ENCODE measurements at regions not wholly inside any gene's neighbourhood (a gene's known extent, or its start where the extent isn't known, plus 50 kb on each side); places are given as distances from the start of the nearest gene placed in this dataset.
A peak's percentile ranks its signal among the peaks of the same experiment; 100 is the strongest.
"Not testable (repeated sequence)": the region's sequence is repeated elsewhere in the genome, so short reads cannot be mapped to it uniquely, and the experiment has no call there.

DNA sequence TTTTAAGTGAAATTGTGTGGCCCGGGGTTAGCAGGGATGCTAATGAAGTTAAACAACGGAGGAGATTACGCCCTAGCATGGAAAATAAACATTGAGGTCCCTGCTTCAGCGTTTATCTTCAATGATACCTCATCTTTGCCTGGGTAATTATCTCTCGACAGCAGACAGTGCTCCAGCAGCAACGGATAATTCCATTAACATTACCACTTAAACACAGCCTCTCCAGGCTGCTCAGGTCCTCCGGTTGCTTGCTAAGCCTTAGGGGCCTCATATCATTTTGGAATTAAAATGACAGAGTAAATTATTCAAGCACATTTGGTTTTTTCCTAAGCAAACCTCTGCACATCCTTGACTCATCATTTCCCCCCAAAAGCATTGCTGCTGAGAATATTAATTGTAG lies 281.5 kb upstream of the KLF3 start:
- DNase-seq (ENCODE audit: low read depth): no peak

DNA sequence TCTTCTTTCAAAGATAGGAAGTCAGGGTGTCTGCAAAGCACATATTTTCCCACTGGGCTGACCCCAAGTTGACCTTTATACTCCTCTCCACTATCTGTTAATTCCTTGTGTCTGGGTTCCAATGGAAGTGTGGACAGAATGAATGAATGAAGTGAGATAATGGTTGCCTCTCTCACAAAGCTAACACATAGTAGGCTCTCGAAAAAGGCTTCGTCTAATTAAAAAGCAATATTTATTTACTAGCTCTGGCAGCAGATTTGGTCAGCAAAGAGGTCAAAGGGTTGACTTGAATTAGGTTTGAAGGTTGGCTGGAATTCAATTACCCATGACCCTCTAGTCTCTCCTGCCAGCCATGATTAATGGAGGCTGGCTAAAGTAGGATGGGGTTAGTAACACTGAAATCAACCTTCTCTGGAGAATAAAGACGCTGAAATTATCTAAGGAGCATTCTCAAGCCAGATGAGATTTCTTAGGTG lies 280.3 kb upstream of the KLF3 start:
- no peak for DNase-seq (ENCODE audit: low read depth)

DNA sequence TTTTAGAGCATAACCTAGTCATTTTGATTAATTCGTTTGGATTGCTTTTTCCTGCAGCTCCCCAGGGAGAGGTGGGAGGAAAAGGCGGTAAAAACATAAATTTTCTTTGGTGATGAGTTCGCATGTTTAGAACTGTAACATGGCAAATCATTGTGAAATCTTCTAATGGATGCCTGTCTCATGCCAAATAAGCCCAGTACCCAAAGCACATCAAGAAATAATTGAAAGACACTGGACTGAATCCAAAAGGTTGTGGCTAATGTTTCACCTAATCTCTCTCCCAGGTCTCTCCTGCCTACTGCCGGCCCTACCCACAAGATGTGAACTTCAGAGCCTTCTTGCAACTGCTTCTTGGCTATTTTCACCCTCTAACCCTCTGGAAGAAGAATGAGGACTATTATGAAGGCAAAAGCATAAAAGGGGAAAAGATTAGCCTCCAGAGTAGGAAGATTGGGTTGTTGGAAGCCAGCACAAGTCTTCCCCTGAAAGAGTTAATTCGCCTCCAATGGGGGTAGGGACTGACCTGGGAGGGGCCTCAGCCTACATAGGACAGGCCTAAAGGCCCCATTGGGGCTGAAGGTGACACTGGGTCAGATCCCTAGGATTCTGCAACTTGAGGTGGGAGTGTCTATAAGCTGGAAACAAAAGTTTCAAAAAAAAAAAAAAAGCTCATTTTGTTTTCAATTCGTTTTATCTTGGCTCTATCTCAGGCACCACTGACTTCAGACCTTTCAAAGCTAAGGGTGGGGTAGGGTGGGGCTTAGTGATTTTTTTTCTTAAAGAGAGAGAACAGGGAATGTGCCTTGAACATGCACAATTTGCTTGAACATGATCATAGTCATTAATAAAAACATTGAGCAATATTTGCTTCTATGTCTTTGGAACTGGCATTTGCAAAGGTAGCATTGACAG lies 278.6 kb upstream of the KLF3 start:
- DNase-seq (ENCODE audit: low read depth): no peak

DNA sequence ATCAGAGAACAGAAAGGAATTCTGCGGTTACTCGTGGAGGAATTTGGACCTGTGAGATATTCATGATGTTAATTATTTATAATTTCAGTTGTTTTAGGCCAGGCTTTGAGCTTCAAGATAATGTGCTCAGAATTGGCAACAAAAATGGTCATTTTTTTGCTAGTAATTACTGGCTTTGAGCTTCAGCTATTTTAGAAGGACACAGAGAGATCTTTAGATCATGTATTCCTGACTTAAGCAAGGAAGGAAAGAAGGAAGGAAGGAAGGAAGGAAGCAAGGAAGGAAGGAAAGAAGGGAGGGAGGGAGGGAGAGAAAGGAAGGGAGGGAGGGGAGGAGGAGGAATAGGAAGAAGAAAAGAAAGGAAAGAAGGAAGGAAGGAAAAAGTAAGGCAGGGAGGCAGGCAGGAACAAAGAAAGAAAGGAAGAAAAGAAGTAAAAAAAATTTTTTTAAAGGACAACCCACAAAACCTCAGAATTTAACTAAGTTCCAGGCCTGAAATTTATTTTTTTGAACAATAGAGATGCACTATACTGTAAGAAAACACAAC lies 277.9 kb upstream of the KLF3 start:
- DNase-seq (ENCODE audit: low read depth): no peak

DNA sequence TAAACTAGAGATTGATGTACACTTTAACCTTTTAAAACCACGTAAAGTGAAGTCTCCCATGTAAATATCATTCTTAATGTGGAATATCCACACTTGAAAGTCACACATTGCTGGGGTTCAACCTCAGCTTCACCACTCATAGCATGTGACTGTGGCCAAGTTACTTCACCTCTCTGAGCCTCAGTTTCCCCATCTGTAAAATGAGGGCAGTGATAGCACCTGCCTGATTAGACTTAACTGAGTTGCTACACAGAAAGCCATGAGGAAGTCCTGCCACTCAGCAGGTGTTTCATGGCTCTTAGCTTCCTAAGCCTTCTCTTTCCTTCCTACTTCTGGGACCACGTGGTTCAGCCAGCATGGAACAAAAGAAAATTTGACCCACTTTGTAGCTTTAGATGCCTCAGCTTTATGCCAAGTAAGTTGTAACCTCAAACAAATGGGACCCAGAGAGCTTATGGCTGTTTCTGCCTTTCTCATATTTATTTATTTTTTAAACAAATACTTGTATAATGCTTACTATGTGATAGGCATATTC lies 277.3 kb upstream of the KLF3 start:
- no peak for DNase-seq (ENCODE audit: low read depth)

DNA sequence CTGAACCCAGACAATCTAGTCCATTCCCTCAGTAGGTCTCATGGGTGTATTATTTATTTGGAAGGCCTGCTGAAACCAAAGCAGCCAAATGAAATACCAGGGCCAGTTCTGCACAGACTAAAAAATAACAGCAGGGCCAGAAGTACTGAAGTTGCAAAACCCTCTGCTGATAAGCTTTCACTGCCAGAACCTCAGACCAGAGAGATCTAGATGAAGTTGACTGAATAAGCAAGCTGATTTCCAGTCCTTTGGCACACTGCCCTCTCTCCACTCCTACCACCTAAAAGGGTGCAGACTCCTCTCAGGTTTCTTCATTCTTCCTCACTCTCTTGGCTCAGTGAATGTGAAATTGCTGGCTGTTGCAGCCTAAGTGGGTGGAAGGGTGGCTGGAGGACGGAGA lies 276.7 kb upstream of the KLF3 start:
- DNase-seq (ENCODE audit: low read depth): peak; percentile 86

DNA sequence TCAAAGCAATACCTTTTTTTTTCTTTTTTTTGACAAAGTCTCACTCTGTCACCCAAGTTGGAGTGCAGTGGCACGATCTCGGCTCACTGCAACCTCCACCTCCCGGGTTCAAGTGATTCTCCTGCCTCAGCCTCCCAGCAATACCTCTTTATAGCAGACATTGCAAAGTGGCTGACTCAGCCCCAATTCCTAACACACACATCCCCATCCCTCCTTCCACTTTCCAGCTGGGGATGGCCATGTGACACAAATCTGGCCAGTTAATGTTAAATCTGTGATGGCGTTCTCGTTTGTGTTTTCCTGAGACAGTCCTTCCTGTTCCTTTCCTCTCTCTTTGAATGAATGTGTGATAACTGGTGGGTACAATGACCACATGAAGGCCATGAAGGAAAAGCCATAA lies 276.2 kb upstream of the KLF3 start:
- peak; percentile 10 for DNase-seq (ENCODE audit: low read depth)

DNA sequence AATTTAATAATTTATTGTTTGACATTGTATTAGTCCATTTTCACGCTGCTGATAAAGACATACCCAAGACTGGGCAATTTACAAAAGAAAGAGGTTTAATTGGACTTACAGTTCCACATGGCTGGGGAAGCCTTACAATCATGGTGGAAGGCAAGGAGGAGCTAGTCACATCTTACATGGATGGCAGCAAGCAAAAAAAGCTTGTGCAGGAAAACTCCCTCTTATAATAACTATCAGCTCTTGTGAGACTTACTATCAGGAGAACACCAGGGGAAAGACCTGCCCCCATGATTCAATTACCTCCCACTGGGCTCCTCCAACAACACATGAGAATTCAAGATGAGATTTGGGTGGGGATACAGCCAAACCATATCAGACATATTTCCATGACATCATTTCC lies 275.1 kb upstream of the KLF3 start:
- not testable (repeated sequence) for DNase-seq (ENCODE audit: low read depth)

DNA sequence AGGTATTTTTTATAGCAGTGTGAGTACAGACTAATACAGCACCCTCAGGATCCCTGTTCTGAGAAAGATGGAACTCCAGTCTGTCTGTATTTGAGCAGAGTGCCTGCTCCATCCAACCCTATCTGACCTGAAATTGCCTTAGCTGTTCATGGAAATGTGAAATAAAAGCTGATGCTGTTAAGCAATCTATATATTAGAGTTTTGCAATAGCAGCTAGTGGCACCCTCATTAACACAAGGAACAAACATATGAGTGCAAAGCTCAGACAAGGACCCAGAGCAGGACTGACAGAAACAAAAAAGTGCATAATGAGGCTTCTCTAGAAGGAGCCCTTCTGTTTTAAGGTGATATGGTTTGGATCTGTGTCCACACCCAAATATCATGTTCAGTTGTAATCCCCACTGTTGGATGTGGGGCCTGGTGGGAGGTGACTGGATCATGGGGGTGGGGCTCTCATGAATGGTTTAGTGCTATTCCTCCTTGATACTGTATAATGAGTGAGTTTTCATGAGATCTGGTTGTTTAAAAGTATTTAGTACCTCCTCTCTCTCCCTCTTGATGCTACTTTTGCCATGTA lies 272.9 kb upstream of the KLF3 start:
- no peak for DNase-seq (ENCODE audit: low read depth)

DNA sequence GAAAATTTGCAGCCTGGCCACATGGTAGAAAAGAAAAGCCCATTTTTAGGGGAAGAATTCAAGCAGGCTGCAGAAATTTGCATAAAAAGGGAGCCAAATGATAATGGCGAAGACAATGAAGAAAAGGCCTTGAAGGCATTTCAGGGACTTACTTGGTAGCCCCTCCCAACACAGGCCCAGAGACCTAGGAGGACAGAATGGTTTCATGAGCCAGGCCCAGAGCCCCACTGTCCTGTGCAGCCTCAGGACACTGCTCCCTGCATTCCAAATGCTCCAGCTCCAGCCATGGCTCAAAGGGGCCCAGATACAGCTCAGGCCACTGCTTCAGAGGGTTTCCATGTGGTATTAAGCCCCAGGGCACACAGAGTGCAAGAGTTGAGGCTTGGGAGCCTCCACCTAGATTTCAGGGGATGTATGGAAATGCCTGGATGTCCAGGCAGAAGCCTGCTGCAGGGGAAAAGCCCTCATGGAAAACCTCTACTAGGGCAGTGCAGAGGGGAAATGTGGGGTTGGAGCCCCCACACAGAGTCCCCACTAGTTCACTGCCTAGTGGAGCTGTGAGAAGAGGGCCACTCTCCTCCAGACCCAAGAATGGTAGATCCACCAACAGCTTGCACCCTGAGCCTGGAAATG lies 271.7 kb upstream of the KLF3 start:
- DNase-seq (ENCODE audit: low read depth): no peak

DNA sequence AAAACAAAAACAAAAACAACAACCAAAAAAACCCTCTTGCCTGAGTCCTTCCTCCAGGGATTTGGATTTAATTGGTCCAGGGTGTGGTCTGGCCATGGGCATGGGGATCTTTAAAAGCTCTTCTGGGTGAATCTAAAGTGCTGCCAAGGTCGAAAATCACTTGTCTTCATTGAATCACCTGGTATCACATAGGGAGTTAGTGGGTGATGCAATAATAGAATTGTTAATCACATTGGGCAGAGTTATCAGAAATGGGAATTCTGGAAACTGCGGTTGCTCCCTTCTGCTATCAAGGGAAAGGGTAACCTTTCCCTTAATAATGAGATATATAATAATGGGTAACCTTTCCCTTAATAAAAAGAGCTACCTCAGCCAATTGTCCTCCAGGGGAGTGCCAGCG lies 267.9 kb upstream of the KLF3 start:
- DNase-seq (ENCODE audit: low read depth): no peak

DNA sequence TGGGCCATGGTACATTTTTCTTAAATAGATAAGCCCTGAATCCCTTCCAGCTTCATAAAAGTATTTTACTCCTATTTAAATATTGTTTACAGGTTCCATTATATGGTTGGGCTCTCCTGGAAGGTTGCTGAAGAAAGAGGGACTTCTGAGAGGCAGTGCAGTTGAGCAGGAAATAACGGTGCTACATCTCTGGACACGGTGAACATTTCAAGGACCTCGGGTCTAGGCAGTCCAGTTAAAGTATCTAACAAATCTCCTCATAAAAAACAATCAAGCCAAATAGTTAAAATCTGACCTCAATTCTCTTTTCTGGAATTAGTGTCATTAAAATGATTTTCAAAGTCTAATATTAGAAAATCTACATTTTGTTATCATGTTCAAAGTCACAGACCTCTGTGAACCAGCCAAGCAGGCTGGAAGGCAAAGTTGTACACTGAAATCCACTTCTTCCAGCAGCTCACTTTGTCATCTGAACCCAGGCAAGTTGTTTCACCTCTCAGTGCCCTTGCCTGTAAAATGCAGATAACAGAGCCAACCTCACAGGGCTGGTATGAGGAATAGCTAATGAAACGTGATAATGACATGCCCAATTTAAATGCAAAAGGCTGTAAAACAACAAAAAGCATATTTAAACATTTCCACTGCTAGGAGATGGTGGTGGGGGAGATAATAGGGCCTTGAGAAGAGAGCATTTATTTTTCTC lies 267.0 kb upstream of the KLF3 start:
- DNase-seq (ENCODE audit: low read depth): no peak

DNA sequence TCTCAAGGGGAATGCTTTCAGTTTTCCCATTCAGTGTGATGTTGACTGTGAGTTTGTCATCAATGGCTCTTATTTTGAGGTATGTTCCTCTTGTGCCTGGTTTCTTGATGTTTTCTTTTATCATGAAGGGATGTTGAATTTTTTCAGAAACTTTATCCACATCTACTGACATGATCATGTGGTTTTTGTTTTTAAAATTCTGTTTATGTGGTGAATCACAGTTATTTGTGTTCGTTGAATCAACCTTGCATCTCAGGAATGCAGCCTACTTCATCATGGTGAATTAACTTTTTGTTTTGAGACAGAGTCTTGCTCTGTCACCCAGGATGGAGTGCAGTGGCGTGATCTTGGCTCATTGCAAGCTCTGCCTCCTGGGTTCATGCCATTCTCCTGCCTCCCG lies 263.1 kb upstream of the KLF3 start:
- DNase-seq (ENCODE audit: low read depth): peak; percentile 10

DNA sequence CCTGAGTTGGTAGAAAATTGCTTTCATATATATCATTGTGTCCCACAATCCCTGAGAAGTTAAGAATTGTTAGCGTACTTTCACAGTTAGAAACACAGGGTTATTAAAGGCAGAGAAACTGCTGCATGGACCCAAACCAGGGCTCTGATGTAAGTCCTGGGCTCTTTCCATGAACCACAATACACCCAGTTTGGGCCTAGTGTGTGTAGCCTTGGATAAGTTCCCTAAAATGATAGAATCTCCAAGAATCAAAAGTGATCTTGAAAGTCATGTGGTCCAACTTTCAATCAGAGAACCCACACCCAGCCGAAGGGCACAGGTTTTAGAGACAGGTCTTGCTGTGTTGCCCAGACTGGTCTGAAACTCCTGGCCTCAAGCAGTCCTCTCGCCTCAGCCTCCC lies 257.8 kb upstream of the KLF3 start:
- DNase-seq (ENCODE audit: low read depth): no peak

DNA sequence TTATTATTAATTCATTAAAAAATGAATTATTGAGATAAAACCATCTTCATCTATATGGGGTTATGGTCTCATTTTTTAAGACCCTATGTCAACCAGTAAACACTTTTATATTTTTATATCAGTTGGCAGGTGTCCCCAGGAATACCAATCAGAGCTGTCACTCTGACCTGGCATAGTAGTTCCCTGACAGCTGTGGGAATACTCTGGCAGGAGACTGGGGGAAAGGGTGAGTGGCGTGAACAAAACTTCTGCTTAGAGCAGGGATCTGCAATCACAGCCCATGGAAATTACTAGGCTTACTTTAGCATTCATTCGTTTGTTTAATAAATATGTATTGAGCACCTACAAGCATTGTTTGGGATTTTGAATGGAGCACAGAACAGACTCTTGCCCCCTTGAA lies 254.1 kb upstream of the KLF3 start:
- no peak for DNase-seq (ENCODE audit: low read depth)

DNA sequence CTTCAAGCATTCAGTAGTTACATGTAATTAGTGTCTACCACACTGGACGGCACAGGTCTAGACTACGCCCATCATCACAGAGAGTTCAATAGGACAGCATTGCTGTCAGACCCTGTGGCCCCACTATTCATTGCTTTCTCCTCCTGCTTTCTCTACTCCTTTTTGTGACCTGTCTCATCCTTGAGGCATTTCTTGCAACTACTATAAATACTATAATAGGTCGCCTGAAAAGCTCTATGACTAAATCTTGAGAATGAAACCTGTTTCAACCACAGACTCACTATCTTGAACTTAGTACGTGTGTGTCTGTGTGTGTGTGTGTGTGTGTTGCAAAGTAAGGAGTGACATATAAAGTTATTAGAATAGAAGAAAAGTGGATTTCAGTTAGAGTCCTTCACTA lies 252.9 kb upstream of the KLF3 start:
- no peak for DNase-seq (ENCODE audit: low read depth)

DNA sequence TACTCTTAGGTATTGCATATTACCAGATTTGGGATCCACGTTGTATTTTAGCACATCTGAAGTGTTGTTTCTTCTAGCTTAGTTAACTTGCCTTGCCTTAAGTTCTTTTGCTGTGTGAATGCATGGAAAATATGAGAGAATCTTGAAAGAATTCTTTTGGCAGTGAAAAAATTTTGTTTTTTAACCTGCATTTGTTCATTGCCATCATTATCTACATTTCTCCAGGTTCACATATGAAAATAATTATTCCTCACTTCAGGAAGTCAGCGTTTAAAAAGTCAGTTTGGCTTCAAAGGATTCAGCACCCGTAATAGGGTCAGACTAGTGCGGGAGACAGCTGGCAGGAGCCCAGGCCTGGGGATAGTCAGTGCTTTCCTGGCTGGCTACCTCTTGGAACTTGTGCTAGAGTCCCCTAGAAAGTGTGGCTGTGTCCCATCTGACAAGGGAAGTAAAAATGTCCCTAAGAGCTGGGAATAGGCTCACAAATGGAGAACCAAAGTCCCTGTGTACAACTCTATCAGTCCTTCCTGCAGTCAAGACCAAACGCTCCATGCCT lies 251.9 kb upstream of the KLF3 start:
- no peak for DNase-seq (ENCODE audit: low read depth)

DNA sequence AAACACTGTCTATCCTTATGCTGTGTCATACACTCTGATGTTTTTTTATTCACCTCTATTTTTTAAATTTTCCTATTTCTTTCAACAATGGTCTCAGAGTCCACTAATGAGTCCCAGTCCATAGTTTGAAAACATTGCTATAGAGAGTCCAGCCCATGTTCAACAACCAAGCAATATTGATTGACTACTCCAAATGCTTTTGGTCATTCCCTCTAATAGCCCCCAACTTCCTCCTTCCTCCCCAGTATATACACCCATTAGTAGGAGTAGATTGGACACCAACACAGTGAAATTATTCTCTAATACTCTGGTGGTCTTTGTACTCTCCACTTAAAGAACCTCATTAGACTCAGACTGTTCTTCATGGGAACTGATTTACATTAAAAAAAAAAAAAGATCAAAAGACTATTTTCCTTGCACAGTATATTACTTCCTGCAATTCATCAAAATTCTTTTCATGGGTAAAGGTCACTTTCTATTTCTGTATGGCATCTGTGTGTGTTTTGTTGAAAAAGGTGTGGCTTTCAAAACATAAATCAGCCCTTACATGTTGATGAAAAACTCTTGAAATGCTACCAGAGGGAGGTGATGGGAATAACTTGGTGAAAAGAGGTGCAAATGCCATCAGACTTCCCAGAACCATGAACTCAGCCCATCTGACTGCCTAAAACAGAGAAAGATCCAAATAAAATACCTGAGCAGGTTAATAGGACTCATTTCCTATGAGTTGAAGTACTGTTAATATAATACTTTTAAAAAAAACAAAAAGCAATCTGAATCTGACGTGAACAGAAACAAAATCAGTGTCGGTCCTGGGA lies 250.3 kb upstream of the KLF3 start:
- no peak for DNase-seq (ENCODE audit: low read depth)

DNA sequence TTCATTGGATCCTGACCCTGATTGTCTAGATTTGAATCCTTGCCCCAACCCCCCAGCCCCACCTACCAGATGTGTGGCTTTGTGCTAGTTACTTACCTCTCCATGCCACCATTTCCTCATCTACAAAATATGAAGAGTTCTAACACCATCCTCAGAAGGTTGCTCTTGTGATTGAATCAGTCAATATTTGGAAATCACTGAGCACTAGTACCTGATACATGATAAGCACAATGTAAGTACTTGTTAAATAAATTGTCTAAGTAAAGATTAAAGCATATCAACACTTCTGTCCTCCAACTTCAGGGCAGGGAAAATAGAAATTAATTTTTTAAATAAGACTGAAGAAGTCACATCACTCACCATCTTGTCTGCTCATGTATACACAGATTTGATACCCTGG lies 249.6 kb upstream of the KLF3 start:
- DNase-seq (ENCODE audit: low read depth): no peak

DNA sequence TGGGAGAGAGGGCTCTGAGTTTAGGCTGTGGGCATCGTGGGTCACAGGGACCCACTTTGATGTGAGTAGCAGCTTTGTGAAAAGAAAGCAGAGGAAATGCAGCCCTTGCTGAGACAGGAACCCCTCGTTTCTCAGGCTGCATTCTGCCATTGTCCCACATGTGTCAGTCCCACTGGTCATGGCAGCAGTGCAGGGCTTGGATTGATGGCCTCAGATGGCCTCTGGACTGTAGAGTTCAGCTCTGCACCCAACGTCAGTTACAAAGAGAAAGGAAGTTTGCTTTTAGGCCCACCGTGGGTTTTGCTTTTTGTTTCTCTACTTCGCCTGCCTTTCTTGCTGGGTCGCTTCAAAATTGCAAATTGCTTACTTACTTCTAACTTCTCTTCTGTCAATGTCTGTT lies 248.3 kb upstream of the KLF3 start:
- no peak for DNase-seq (ENCODE audit: low read depth)

Data from iris pigment epithelial cell (primary cell).